GM19438 (cell line): ENCODE measurements at regions not wholly inside any gene's neighbourhood (a gene's known extent, or its start where the extent isn't known, plus 50 kb on each side); places are given as distances from the start of the nearest gene placed in this dataset.
"Not testable (repeated sequence)": the region's sequence is repeated elsewhere in the genome, so short reads cannot be mapped to it uniquely, and the experiment has no call there.

Source experiments
- ATAC-seq: cut with Tn5 transposase; IDR thresholded peaks from one replicate; pipeline ENCODE4 v1.9.1; 2021; ENCODE audit warnings: low read depth; ENCODE audit not compliant: unreplicated experiment

DNA sequence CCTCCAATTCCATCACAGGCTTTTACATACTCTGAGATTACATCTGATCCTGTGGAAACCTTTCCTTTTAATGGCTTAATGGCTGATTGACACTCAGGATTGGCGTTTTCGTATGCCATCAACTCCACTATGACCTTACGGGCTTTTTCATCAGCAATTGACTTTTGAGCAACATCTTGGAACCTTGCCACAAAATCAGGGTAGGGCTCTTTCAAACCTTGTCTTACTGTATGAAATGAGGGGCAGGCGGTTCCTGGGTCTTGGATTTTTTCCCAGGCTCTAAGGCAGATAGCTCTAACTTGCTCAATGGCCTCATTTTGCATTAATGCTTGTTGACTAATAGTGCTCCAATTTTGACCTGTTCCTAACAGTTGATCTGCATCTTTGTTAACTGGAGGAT is 250.9 kb upstream of the PRKCQ start:
- ATAC-seq, result not testable (repeated sequence)

DNA sequence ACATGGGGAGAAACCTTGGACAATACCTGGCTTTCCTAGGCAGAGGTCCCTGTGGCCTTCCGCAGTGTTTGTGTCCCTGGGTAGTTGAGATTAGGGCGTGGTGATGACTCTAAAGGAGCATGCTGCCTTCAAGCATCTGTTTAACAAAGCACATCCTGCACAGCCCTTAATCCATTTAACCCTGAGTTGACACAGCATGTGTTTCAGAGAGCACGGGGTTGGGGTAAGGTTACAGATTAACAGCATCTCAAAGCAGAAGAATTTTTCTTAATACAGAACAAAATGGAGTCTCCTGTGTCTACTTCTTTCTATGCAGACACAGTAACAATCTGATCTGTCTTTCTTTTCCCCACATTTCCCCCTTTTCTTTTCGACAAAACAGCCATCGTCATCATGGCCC is 244.7 kb upstream of the PRKCQ start:
- ATAC-seq, result not testable (repeated sequence)

DNA sequence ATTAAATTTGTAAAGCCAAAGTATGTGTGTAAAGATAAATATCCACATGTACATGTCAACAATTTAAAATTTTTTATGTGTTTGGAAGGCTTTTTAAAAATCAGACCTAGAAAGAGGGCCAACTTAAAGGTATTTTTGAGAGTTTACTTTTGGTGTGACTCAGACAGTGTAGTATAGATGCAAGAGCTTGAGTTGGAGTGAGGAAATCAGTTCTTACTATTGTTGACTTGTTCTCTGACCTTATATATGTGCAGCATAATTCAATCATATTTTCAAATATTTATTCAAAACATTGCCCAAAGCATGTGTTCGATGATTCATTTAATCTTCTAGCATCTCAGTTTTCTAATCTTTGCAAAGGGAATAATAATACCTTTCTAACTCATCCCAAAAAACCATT is 243.7 kb upstream of the PRKCQ start:
- no peak for ATAC-seq

DNA sequence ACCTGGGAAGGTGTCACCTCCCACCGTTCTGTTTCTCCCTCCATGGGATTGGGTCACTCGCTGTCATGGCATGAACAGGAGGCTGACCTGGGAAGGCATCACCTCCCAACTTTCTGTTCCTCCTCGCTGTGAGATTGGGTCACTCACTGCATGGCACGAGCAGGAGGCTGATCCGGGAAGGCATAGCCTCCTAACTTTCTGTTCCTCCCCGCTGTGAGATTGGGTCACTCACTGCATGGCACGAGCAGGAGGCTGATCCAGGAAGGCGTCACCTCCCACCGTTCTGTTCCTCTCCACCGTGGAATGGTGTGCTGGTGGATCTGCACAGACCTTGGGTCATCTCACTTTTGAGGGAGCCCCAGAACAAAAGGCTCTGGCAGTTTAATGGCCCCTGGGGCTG is 239.2 kb upstream of the PRKCQ start:
- no peak for ATAC-seq

DNA sequence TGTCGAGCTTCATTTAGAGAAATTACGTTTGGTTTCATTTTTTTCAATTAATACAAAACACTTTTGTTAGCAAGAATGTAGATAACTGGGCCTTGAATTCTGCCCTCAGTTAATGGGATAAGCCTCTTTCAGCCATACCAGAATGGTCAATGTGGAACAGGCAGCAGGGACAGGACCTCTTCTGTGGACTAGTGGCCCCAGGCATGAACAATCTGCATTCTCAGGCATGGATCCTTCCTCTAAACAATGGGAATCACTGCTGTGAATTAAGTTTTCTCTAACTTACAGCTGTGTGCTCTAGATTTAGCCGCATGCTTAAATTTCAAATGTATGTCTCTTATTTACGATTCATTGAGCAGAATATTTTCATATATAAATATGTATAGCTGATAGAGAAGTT is 237.7 kb upstream of the PRKCQ start:
- no peak for ATAC-seq

DNA sequence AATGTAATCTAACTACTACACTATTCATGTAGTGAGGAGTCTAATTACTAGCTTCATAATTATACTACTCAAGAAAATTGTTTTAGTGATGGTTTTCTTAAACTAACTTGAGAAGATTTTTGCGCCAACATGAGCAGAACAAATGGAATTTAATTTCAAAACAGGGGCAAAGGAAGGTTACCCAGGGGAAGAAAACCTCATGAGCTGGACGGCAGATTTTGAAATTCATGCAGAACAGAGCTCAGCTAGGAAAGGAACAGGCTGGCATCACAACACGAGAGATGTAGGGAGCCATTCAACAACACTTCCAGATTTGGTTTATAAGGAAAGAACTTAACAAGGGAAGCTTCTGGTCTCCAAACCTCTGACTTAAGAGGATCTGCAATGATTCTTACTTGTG is 235.3 kb upstream of the PRKCQ start:
- no peak for ATAC-seq

DNA sequence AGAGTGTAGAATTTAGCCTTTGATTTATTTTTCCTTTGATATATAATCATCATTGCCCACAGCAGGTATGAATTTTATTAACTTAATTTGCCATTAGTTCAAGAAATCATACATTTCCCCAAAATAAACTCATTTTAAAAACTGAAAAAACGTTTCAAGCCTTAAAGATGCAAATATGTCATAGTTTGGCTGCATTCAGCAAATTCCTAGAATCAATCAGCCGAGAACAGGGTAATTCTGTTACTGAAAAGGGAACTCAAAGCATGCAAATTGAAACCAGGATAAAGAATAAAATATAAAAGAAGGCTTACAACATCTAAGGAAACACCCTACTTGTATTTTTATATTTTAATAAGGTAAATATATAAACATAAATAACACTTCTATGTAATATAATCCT is 233.8 kb upstream of the PRKCQ start:
- ATAC-seq, result no peak

DNA sequence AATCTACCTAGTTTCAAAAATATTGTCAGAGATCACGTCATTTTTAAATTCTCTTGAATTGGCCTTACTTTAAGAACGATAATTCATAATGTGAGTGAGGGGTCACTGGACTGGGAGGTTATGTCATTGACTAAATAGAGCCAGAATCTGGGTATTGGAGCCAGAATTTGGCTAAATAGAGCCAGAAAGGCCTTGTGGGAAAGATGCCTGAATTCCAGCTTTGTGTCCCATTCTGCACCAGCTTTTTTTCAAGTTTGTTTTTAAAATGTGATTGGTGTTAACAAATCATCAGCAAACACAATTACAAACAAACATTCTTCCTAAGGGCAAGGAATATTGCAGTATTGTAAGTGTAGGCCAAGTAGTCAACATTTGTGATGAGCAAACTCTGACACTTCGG is 233.2 kb upstream of the PRKCQ start:
- no peak for ATAC-seq

DNA sequence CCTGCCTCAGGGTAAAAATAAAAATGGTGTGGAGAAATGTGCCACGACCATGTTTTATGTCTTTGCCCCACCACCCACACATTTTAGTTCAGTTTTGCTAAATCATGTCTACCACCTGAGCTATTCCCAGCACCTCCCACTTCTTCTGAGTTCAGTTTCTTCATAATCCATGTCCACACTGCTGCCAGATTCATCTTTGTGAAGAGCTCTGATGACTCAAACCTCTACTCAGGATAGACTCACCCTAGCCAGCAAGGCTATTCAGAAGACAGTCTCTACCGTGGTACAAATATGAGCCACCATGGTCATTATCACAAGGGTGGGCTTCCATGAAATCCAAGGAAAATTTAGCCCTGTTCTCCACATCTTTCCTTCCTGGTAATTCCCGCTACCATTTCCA is 231.1 kb upstream of the PRKCQ start:
- ATAC-seq, result no peak

DNA sequence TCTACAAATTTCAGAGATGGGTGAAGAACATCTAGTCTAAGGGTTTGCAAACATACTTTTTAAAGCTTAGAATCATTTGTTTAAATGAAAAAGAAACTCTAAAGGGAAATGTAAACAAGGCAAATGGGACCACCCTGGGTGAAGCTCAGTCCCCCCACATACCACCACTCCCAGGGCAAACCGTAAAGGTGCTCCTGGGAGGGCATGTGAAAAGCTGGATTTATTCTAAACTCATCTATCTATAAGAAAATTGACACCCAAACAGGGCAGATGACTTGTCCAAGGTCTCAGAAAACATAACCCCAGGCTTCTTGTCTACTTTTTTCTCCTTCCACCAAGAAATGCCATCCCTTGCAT is 223.3 kb upstream of the PRKCQ start:
- ATAC-seq, result no peak

DNA sequence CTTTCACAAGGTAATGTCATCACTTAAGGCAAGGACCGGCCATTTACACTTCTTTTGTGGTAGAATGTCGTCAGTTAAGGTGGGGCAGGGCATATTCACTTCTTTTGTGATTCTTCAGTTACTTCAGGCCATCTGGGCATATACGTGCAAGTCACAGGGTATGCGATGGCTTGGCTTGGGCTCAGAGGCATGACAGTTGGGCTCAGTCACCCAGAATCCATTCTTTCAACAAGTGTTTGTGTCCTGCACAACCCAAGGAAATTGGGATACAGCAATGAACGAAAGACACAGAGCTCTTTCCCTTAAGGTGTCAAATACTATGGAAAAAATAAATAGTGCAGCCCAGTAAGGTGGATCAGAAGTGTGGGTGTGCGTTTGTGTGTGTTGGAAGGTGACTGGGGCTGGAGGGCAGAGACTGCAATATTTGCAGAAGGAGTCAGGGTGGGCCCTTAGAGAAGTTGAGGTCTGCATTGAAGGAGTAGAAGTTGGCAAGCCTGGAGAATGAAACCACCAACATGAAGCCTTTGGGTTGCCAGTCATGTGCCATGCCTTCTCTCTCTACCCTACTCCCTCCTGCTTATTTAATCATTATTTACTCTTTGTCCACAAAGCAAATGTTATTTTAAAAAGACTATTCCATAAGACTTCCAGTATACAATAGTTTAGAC is 222.8 kb upstream of the PRKCQ start:
- ATAC-seq, result no peak

DNA sequence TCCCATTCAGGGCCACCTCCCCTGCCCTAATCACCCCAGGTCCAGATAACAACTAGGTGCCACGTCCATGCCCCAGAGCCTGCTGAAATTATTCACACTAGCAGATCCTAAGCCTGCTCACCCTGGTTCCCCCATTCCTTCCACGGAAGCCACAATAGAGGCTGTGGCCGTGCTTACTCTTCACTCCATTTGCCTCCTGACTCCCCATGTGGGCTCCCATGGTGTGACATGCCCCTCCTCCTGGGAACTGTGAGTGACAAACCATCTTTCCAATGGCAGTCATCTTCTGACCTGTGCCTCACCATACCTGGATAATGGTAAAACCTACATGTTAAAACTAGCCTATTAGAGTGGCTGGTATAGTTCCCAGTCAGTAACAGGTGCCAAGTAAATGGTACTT is 216.2 kb upstream of the PRKCQ start:
- ATAC-seq, result no peak

DNA sequence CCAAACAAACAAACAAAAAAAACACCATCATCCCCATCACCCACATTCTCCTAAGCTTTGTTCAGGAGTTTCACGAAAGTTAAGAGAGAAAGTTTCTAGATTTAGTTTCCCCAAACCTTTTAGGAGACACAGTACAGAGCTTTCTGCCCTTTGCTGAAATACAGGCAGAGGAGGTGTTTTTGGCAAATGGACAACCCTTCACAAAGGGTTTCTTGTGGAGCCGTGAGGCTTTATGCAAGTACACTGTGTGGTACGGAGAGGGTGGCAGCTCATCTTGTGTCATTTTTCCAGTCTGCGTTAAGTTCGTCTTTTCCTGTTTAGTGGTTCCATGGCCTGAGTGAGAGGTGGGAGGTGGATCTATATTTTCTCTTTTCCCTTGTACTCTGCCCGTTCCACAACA is 215.5 kb upstream of the PRKCQ start:
- no peak for ATAC-seq

DNA sequence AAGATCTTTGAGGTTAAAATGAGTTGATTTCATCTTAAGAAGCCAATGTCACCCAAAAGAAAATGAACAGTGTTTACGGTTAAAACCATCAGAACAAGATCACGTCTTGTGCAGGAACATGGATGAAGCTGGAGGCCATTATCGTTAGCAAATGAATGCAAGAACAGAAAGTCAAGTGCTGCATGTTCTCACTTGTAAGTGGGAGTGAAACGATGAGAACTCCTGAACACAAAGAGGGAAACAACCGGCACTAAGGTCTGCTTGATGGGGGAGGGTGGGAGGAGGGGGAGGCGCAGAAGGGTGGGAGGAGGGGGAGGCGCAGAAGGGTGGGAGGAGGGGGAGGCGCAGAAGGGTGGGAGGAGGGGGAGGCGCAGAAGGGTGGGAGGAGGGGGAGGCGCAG is 214.8 kb upstream of the PRKCQ start:
- not testable (repeated sequence) for ATAC-seq

DNA sequence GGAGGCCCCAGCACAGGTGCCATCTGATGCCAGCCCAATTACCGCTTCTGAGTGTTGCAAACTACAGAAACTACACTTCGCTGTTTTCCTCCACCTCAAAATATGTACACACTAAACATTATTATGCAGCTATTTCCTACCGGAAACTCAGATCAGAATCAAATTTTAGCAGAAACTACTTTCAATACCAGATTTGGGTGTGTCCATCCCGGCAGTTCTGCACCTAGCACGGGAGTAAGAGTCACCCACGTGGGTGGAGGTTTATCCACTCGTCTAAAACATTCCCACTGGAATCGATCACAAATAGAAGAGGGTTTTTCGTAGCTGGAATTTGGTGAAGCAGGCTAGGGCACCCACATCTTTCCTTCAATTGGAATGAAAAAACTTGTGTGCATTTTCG is 214.4 kb upstream of the PRKCQ start:
- ATAC-seq, result no peak

DNA sequence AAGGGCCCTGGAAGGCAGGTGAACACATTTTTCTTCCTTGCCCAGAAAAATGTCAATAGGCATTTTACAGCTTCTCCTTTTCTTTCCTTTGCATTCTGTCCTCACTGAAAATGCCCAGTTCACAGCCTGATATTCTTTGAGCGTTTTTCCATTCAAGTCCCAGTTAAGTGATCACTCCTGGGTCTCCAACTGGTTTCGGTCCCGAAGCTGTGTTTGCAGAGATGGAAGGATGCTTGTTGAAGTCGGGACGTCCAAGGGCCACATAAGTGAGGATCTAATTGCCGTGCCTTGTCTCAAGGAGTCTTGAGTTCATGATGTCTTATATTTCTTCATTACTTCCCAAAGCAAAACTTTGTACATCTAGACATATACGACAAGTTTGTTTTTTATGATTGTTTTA is 208.7 kb upstream of the PRKCQ start:
- ATAC-seq, result no peak

DNA sequence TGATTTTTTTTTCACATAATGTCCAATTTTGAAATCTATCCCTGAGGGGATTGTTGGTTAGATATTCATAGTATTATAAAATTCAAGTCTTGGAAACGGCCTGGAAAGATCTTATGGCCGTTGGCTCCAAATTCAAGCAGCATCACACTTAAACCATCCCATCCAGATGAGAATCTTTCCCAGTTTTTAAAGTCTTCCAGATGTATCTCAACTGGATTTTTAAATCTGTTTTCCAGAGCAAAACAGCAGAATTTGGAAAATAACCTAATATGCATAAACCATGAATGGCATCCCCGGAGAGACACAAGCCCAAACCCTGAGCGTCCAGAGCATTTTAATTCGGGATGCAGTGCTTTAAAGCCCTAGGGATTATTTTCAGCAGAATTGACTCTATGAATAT is 208.2 kb upstream of the PRKCQ start:
- no peak for ATAC-seq

DNA sequence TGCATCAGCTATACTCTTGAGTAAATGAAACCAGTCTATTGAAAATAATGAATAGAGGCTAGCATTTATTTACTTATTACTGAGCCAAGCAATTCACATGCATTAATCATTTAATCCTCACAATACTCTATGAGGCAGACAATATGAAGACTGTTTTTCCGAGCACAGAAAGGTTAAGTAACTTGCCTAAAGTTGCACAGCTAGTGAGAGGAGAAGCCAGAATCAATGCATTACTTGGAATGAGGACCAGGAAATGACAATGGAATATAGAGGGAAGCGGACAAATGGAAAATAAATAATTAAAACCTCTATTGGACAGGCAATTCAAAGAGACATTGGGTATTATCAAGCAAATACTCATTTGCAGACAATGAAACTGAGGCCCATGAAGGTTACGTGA is 207.6 kb upstream of the PRKCQ start:
- no peak for ATAC-seq

DNA sequence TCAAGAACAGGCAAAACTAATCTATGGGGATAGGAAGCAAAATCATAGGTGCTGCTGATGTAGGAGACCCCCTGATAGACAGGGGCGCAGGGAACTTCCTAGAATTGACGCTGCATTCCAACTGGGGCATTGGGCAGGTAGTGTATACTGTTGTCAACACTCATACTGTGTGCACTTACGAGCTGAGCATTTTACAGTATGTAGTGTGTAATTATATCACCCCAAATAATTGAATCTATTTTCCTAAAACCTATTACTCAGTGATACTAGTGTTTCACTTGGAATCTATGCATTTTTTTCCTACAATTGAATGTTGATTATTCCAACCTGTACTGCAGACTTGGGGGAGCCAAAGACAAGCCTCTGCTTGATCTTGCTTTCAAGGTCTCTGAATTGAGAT is 207.0 kb upstream of the PRKCQ start:
- ATAC-seq, result no peak

DNA sequence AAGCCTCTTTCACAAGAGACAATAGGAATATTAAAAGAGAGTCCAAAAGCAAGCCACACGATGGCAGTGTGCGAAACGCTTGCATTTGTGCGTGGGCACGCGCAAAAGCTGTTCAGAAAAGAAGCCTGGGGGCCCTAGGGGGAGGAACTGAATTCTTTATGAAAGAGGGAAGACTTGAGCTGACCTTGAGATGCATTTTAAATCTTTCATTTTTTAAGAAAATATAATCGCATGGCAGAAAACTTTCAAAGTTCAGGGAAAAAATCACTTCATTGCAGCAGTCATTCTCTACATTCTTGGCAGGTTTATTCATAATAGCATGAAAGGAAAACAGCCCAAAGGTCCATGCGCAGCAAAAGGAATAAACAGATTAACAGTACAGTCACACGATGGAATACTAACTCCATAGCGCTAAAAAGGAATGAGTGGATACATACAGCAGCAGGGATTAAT is 206.5 kb upstream of the PRKCQ start:
- ATAC-seq, result no peak

DNA sequence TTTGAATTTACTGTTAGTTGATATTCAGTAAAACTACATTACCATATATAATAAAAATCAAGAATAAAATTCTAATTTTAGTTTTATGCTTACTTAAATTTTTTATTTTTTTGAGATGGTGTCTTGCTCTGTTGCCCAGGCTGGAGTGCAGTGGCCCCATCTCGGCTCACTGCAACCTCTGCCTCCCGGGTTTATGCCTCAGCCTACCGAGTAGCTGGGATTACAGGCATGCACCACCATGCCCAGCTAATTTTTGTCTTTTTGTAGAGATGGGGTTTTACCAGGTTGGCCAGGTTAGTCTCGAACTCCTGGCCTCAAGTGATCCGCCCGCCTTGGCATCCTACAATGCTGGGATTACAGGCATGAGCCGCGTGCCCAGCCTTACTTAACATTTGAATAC is 204.4 kb upstream of the PRKCQ start:
- ATAC-seq, result not testable (repeated sequence)

DNA sequence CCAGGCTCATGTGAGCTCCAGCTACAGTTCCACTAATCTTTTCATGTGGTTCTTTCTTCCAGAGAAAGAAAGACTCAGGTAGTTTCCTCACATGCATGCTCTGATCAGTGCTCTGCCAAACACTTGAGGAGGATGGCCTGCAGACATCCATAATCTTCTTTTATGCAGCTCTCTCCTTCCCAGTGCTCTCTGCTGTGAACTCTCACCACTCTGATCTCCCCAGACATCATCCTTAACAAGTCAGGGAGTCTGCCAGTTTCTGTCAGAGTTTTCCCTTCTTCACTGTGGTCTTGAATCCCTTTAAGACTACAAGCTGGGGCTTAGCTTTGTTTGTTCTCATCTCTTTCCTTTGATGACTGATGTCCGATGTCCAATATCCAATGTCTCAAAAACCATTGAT is 203.4 kb upstream of the PRKCQ start:
- no peak for ATAC-seq

DNA sequence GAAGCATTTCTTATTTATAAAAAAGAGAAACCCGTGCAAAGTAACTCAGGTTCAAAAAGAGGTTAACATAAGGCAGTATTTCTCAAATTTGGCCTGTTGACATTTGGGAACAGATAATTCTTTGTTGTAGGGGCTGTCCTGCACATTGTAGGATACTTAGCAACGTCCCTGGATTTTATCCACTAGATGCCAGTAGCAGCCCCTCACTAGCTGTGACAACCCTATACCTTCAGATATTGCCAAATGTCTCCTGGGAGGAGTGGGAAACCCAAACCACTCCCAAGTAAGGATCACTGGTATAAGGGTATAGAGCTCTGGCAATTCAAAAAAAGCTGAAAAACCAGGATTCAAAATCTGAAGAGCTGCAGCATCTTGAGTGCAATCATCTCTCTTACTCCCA is 202.3 kb upstream of the PRKCQ start:
- no peak for ATAC-seq
